Pons (tissue), 1 donor: ENCODE measurements at regions not wholly inside any gene's neighbourhood (a gene's known extent, or its start where the extent isn't known, plus 50 kb on each side); places are given as distances from the start of the nearest gene placed in this dataset.
"Not testable (repeated sequence)": the region's sequence is repeated elsewhere in the genome, so short reads cannot be mapped to it uniquely, and the experiment has no call there.

Experiments used
- DNase-seq: peaks from one replicate; pipeline ENCODE4 v3.0.0-alpha.2; 2016; ENCODE audit warnings: low spot score

GRCh38 chr12:71299541-71300376 is 139.8 kb upstream of the LGR5 start:
- DNase-seq: no peak

- no peak for DNase-seq
These were observed 140.1 kb upstream of the TSPAN8 start for GRCh38 chr12:71297930-71298329.

- no peak for DNase-seq
These were observed 138.2 kb upstream of the TSPAN8 start for GRCh38 chr12:71295953-71296352.

GRCh38 chr12:71291746-71292145 is 133.9 kb upstream of the TSPAN8 start:
- no peak for DNase-seq

GRCh38 chr12:71283883-71284282 is 126.1 kb upstream of the TSPAN8 start:
- no peak for DNase-seq

GRCh38 chr12:71282925-71283324 is 125.1 kb upstream of the TSPAN8 start:
- no peak for DNase-seq

GRCh38 chr12:71282020-71282419 is 124.2 kb upstream of the TSPAN8 start:
- DNase-seq: no peak

GRCh38 chr12:71281425-71281824 is 123.6 kb upstream of the TSPAN8 start:
- DNase-seq: no peak

- DNase-seq: no peak
These were observed 120.1 kb upstream of the TSPAN8 start for GRCh38 chr12:71277866-71278265.

GRCh38 chr12:71276541-71276940 is 118.7 kb upstream of the TSPAN8 start:
- no peak for DNase-seq

GRCh38 chr12:71270794-71271193 is 113.0 kb upstream of the TSPAN8 start:
- DNase-seq: not testable (repeated sequence)

- DNase-seq: no peak
These were observed 112.3 kb upstream of the TSPAN8 start for GRCh38 chr12:71270057-71270456.

GRCh38 chr12:71269281-71269598 is 111.4 kb upstream of the TSPAN8 start:
- no peak for DNase-seq

GRCh38 chr12:71268598-71269280 is 110.9 kb upstream of the TSPAN8 start:
- DNase-seq: no peak

GRCh38 chr12:71266606-71267005 is 108.8 kb upstream of the TSPAN8 start:
- DNase-seq: no peak

GRCh38 chr12:71265731-71266130 is 107.9 kb upstream of the TSPAN8 start:
- not testable (repeated sequence) for DNase-seq

- DNase-seq: no peak
These were observed 104.7 kb upstream of the TSPAN8 start for GRCh38 chr12:71262466-71262865.

- DNase-seq: no peak
These were observed 94.7 kb upstream of the TSPAN8 start for GRCh38 chr12:71252473-71252872.

GRCh38 chr12:71250166-71250565 is 92.4 kb upstream of the TSPAN8 start:
- no peak for DNase-seq

GRCh38 chr12:71243370-71243769 is 85.6 kb upstream of the TSPAN8 start:
- DNase-seq: no peak

- DNase-seq: no peak
These were observed 84.7 kb upstream of the TSPAN8 start for GRCh38 chr12:71242511-71242910.

- DNase-seq: no peak
These were observed 83.1 kb upstream of the TSPAN8 start for GRCh38 chr12:71240946-71241345.

GRCh38 chr12:71239731-71240130 is 81.9 kb upstream of the TSPAN8 start:
- DNase-seq: no peak

- no peak for DNase-seq
These were observed 79.3 kb upstream of the TSPAN8 start for GRCh38 chr12:71237128-71237527.
